SK-MEL-5 (cell line): ENCODE measurements at regions not wholly inside any gene's neighbourhood (a gene's known extent, or its start where the extent isn't known, plus 50 kb on each side); places are given as distances from the start of the nearest gene placed in this dataset.
A peak's percentile ranks its signal among the peaks of the same experiment; 100 is the strongest.

ENCODE experiments used
- DNase-seq: peaks from one replicate; pipeline ENCODE4 v3.0.0-alpha.2; 2016; ENCODE audit warnings: low read depth, low spot score
- in situ Hi-C: cut with HindIII; loops from 2 replicates; pipeline ENCODE4 v1.10.0; 2016; ENCODE audit warnings: low sequenced_read_pairs, high pct_unique_total_duplicates, low pct_unique_long_range_greater_than_20kb

- in situ Hi-C loops = no loop called here
- DNase-seq = no peak
These were observed 1228.9 kb upstream of the MIR17HG start for GRCh38 chr13:90118467-90119071.

DNA sequence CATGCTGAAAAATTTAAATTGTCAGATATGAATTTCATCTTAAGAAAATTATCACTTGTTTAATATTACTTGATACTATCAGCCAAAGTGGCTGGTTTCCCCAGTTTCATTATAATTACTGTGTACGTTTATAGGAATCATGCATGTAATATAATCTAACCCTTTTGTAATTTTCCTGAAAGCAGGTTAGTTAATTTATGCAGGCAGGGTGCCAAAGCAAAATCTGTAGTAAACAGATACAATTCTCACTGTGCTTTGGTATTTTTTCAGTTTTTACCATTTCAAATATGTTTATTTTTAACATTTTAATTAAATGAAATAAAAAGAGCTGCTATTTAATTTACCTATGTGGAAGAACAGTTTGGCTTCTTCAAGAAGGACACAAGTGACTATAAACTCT is 1227.5 kb upstream of the MIR17HG start:
- in situ Hi-C loops = no loop called here
- no peak for DNase-seq

DNA sequence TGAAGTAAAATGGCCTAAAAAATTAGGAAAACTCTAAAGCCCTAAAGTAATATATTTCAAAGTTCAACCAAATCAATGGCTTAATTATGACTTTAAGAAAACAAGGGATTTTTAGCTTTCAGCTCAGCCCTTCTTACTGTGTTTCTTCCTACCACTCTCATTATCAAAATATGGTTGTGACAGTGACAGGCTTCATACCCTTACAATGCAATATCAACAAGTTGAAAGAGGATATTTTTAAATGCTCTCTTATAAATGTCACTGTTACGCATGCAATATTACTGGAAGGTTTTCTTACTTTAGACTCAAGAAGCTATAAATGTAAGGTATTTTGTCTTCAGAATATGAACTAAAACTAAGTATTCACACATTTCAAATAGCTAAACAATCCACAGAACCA is 1225.7 kb upstream of the MIR17HG start:
- in situ Hi-C loops = no loop called here
- no peak for DNase-seq

- DNase-seq = no peak
- in situ Hi-C loops = no loop called here
These were observed 1225.0 kb upstream of the MIR17HG start for GRCh38 chr13:90122531-90122930.

- in situ Hi-C loops = no loop called here
- DNase-seq = peak; percentile 59
These were observed 1211.9 kb upstream of the MIR17HG start for GRCh38 chr13:90135558-90135957.

GRCh38 chr13:90142251-90142650 is 1205.2 kb upstream of the MIR17HG start:
- no peak for DNase-seq
- in situ Hi-C loops = no loop called here

GRCh38 chr13:90154311-90154960 is 1193.1 kb upstream of the MIR17HG start:
- no peak for DNase-seq
- in situ Hi-C loops = no loop called here

- in situ Hi-C loops = no loop called here
These were observed 1191.1 kb upstream of the MIR17HG start for GRCh38 chr13:90156390-90156789.

DNA sequence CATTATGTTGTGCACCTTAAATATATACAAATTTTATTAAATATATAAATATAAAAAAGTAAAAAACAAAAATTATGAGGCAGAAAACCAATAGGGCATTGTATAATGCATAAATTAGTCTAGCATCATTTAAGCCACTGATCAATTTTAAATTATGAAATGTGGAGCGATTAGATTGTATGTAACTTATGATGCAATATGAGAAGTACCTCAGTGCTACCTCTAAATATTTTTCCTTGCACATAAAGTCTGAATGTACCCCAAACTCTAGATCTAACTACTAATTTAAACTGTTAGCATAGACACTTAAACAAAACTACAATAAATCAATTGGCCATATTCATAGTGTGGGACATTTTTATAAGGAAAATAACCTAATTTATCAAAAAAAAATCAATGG is 1178.5 kb upstream of the MIR17HG start:
- no peak for DNase-seq
- in situ Hi-C loops = no loop called here

More at GRCh38 chr13:90156390-90156789, 1191.1 kb upstream of the MIR17HG start:
- peak; percentile 43 for DNase-seq

DNA sequence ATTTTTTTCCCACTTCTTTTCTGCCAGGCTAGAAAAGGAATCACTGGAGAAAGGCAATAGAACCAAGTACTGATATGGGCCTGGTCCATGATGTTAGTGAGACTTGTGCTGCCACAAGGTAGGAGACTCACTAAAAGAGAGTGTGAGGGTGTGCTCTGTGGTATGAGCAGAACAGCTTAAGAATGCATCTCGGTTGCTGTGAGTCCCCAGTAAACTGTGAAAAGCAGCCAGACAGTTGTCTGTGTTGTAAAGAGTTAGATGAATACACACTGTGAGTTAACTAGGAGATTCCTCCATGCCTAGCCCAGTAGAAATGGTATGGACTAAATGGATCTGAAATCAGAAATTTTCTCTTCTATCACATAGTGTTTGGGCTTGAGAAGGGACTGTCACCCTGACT is 1177.3 kb upstream of the MIR17HG start:
- DNase-seq = no peak
- in situ Hi-C loops = no loop called here

DNA sequence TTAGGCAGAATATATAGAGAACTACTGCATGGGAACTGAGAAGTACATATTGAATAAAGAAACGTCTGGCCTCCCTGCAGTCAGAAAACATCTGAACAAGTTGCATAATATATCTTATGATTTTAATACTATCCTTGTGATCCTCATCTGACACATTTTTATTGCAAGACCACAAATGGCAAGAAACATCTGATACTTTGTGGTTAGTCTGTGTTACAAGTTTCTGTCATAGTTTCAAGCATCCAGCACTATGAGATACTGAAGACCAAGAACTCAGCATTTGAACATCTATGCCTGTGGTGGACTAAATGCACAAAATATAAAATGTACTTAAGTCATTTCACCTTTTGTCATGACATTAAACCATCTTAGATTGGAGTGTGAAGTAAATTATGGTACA is 1175.8 kb upstream of the MIR17HG start:
- DNase-seq = peak; percentile 62
- in situ Hi-C loops = no loop called here

DNA sequence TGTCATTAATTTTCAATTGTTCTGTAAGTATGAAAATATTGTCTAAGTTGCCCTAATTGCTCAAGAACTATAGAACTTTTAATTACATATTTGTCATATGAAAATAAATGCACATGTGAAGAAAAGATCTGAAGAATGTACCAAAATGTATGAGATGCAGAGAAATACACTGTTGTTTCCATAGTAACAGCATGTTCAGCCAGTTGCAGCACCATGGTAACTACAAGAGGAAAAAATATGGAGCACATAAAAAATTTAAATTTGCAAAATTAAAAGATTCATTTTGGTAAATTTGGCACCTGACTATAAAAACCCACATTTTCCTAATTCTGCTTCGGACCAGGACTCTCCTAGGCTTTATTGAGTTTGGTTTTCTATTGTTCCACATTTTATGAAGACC is 1170.0 kb upstream of the MIR17HG start:
- in situ Hi-C loops = no loop called here
- no peak for DNase-seq

- no peak for DNase-seq
- in situ Hi-C loops = no loop called here
These were observed 1163.1 kb upstream of the MIR17HG start for GRCh38 chr13:90184355-90184754.

- in situ Hi-C loops = no loop called here
- DNase-seq = no peak
These were observed 1161.8 kb upstream of the MIR17HG start for GRCh38 chr13:90185734-90186133.

DNA sequence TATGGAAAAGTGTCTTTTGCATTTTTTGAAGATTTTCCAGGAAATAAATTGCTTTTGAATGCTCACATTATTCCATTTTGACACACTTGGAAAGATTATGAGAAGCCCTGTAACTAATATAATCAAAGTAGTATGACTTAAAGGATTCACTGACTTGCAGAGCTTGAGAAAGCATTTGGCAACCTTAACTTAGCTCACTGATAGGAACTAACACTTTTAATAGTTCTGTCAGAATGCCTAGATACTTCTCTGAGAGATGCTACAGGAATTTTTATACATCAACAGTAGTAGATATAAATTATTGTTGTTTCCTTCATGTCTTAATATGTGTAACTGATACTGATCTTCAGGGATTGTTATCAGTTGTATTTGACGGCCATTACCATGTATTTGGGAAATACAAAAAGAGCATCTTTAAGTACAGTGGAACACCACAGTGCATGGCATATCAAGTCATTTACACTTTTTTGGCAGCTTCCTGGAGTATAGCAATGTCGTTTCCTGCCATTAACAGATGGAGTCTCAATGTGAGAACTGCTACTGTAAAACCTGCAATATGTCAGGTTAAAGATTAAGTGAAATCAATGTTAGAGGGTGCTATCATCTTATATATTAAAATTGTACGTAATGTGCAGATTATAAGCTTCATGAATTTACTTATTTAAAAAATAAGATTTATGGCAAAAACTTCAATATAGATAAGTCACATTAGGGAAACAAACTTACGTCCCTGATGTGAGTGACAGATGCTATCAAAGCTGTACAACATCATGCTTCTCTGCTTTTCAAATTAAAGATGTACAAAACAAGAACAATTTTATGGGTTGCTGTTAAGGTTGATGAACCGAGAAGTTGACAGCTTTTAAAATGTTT is 1159.8 kb upstream of the MIR17HG start:
- DNase-seq = no peak
- in situ Hi-C loops = no loop called here

DNA sequence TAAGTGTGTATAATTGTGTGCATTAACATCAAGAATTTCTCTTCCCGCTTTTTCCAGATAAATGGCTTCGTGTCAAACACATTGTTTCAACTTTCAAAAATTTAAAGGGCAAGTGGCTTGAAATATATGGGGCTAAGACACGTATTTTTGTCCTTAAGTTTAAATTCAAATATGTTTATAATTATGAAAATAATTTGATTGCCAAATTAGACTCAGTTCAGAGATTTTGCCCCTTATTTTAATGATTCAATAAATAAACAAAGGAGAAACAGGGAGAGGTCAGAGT is 1159.2 kb upstream of the MIR17HG start:
- in situ Hi-C loops = no loop called here
- no peak for DNase-seq

GRCh38 chr13:90197722-90198121 is 1149.8 kb upstream of the MIR17HG start:
- no peak for DNase-seq
- in situ Hi-C loops = no loop called here

DNA sequence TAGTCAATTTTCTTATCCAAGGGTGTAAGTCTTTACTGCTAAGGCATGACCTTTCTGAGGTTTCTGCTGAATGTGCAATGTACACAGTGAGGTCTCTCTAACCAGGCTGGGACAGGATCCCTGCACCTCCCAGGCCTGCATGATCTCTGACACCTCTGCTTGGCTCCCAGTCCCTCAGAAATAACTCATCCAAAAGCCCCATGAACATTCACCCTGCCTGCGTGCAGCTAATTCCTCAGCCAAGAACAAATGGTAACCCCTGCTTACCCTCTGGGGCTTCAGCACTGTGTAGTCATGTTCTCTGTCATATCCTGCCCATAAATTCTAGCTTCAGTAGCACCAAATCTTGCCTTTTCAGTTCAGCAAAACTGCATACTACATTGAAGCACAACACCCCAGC is 1146.3 kb upstream of the MIR17HG start:
- DNase-seq = no peak
- in situ Hi-C loops = no loop called here
